Osteocyte (in vitro differentiated cells): ENCODE measurements at regions not wholly inside any gene's neighbourhood (a gene's known extent, or its start where the extent isn't known, plus 50 kb on each side); places are given as distances from the start of the nearest gene placed in this dataset.

Experiments used
- DNase-seq: peaks from one replicate; pipeline ENCODE4 v3.0.0; 2021; ENCODE audit warnings: mixed read lengths; ENCODE audit not compliant: unreplicated experiment; ENCODE audit errors: extremely low spot score
- H3K27ac Mint-ChIP-seq: one replicate; pipeline ENCODE4 v1.8.0; 2021; ENCODE audit warnings: mild to moderate bottlenecking, mixed read lengths; ENCODE audit not compliant: unreplicated experiment
- H3K27me3 Mint-ChIP-seq: one replicate; pipeline ENCODE4 v1.8.0; 2021; ENCODE audit warnings: mixed read lengths; ENCODE audit not compliant: unreplicated experiment
- H3K36me3 Mint-ChIP-seq: one replicate; pipeline ENCODE4 v1.8.0; 2021; ENCODE audit warnings: mixed read lengths; ENCODE audit not compliant: unreplicated experiment
- H3K4me1 Mint-ChIP-seq: one replicate; pipeline ENCODE4 v1.8.0; 2021; ENCODE audit warnings: mixed read lengths; ENCODE audit not compliant: unreplicated experiment
- H3K4me3 Mint-ChIP-seq: one replicate; pipeline ENCODE4 v1.8.0; 2021; ENCODE audit warnings: mild to moderate bottlenecking, moderate library complexity, mixed read lengths; ENCODE audit not compliant: unreplicated experiment
- H3K9me3 Mint-ChIP-seq: one replicate; pipeline ENCODE4 v1.8.0; 2021; ENCODE audit warnings: mixed read lengths; ENCODE audit not compliant: unreplicated experiment
- TF ChIP-seq, protein P1 (sequence below): fragments of 200-600 bp; sonication (generic); IDR thresholded peaks from 2 replicates; pipeline ENCODE4 v1.5.0; 2021; ENCODE audit warnings: antibody characterized with exemption, mild to moderate bottlenecking, moderate library complexity

DNA sequence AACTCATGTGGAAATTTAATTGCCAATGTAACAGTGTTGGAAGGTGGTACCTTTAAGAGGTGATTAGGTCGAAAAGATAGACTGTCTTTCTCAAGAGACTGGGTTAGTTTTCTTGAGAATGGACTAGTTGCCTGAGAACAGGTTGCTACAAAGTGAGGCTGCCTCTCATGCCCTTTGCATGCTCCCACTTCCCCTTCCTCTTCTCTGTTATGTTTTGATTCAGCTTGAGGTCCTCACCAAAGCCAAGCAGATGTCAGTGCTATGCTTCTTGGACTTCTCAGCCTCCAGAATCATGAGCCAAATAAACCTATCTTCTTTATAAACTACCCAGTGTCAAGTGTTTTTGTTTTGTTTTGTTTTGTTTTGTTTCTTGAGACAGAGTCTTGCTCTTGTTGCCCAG is 187.0 kb upstream of the RUNX1 start:
- H3K27ac Mint-ChIP-seq = no peak overlapping the region
- no peak overlapping the region for H3K4me3 Mint-ChIP-seq
- TF ChIP-seq, protein P1, sequence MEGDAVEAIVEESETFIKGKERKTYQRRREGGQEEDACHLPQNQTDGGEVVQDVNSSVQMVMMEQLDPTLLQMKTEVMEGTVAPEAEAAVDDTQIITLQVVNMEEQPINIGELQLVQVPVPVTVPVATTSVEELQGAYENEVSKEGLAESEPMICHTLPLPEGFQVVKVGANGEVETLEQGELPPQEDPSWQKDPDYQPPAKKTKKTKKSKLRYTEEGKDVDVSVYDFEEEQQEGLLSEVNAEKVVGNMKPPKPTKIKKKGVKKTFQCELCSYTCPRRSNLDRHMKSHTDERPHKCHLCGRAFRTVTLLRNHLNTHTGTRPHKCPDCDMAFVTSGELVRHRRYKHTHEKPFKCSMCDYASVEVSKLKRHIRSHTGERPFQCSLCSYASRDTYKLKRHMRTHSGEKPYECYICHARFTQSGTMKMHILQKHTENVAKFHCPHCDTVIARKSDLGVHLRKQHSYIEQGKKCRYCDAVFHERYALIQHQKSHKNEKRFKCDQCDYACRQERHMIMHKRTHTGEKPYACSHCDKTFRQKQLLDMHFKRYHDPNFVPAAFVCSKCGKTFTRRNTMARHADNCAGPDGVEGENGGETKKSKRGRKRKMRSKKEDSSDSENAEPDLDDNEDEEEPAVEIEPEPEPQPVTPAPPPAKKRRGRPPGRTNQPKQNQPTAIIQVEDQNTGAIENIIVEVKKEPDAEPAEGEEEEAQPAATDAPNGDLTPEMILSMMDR = no peak
- H3K9me3 Mint-ChIP-seq = peaks cover 3% of the 10 kb centered on the region
- H3K36me3 Mint-ChIP-seq = no peaks in the 10 kb centered on the region
- H3K27me3 Mint-ChIP-seq = peaks cover 5% of the 10 kb centered on the region
- no peak for DNase-seq
- H3K4me1 Mint-ChIP-seq = peaks cover 18% of the 10 kb centered on the region

DNA sequence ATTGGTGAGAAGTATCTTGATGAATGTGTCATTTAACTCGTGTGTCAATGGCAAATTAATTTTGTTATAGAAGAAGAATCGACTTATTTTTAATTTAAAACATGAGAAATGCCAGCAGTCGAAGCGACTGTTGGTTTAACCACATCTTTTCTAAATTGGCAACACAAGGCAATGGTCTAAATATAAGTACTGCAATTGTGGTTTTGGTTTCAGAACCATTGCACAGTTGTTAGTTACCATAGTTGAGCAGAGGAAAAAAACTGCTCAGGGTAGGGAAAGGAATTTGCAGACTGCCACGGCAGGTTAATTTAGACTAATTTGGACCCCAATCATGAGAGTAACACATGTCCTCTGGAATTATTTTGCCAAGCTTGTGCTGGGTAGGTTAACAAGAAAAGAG is 185.6 kb upstream of the RUNX1 start:
- peaks cover 13% of the 10 kb centered on the region for H3K4me1 Mint-ChIP-seq
- no peak overlapping the region for H3K27ac Mint-ChIP-seq
- H3K9me3 Mint-ChIP-seq = peaks cover 3% of the 10 kb centered on the region

DNA sequence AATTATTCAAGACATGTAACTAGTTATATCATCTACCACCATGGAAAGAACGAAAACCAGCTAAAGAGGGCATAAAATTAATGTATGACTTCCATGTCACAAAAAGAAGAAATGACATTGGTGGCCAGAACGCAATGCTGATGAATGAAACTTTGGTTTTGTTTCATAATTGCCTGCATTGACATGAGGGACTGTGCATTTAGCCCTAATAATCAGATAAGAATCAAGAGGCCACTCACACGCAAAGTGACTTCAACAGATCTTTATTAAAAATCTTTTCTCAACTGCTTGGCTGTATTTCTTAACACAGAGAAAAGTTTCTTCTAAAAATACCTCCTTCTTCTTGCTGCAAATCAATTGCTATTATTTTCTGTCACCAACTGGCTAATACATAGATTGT is 184.7 kb upstream of the RUNX1 start:
- Mint-ChIP-seq H3K36me3 (no peaks in the 10 kb centered on the region), H3K27me3 (peaks cover 5% of the 10 kb centered on the region), H3K9me3 (peaks cover 3% of the 10 kb centered on the region), H3K27ac (no peak overlapping the region), H3K4me1 (peaks cover 5% of the 10 kb centered on the region), H3K4me3 (no peak overlapping the region)
- TF ChIP-seq, protein P1 = no peak
- no peak for DNase-seq

More for the DNA sequence above, 185.6 kb upstream of the RUNX1 start:
- Mint-ChIP-seq H3K36me3 (no peaks in the 10 kb centered on the region), H3K4me3 (no peak overlapping the region), H3K27me3 (peaks cover 5% of the 10 kb centered on the region)
- DNase-seq = no peak
- TF ChIP-seq, protein P1 = no peak

DNA sequence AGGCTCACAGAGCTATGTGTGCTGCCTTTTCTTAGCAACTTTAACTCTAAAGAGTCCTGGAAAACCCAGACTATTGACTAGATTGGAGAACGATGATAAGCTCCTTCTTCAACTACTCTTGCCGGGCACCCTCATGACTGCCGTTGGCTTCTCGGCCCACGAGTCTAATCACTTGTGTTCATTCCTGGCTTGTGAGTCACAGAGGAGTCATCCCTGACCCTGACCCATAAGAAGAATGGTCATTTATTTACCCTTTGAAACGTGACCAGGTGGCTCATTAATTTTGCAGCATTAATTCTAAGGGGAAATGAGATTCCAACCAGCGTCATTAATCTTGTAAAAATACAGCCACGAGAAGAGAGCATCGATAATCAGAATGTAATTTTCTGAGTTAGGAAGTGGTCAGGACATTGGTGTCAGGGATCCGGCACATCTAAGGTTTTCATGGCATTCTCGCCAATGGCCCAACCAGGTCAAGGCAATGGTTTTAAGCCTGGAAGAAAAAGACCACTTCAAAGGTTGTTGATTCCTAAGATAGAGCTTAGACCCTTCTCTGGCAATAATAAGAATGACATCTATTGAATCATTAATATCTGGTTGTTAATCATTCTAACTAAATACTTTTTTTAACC is 183.6 kb upstream of the RUNX1 start:
- Mint-ChIP-seq H3K27ac (no peak overlapping the region), H3K36me3 (no peaks in the 10 kb centered on the region), H3K4me1 (peaks cover 5% of the 10 kb centered on the region), H3K9me3 (peaks cover 3% of the 10 kb centered on the region), H3K4me3 (no peak overlapping the region), H3K27me3 (no peaks in the 10 kb centered on the region)
- DNase-seq = no peak
- TF ChIP-seq, protein P1 = no peak

DNA sequence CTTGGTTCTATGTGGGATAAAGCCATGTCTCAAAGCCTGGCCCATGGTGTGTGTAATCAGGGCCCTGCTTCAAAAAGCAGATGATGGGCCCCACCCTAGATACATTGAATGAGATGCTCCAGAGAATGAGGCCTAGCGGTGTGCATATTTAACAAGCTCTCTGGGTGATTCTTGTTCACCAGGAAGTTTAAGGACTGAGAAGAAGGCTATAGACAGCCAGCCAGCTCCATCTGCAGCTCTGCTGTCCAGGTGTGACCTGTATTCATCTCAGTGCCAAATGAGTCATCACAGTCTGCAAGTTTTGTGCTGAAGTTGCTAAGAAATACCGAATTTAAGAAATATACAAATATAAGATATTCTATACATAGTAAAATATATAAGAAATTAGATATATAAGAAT is 182.0 kb upstream of the RUNX1 start:
- TF ChIP-seq, protein P1 = no peak
- Mint-ChIP-seq H3K4me3 (no peak overlapping the region), H3K9me3 (peaks cover 3% of the 10 kb centered on the region), H3K27ac (no peak overlapping the region), H3K36me3 (no peaks in the 10 kb centered on the region), H3K27me3 (no peaks in the 10 kb centered on the region), H3K4me1 (peaks cover 13% of the 10 kb centered on the region)
- DNase-seq = no peak
